HUES6 (cell line): ENCODE measurements at regions not wholly inside any gene's neighbourhood (a gene's known extent, or its start where the extent isn't known, plus 50 kb on each side); places are given as distances from the start of the nearest gene placed in this dataset.

Experiments used
- H3K27ac ChIP-seq: 2 replicates; pipeline ENCODE4 v1.7.0; 2013; ENCODE audit warnings: low read depth, mild to moderate bottlenecking, low read length, inconsistent platforms
- H3K27me3 ChIP-seq: 2 replicates; pipeline ENCODE4 v1.6.1; 2013; ENCODE audit warnings: low read length; ENCODE audit not compliant: control insufficient read depth, insufficient read depth
- H3K36me3 ChIP-seq: 2 replicates; pipeline ENCODE4 v1.6.1; 2013; ENCODE audit warnings: low read length; ENCODE audit not compliant: control insufficient read depth, insufficient read depth
- H3K4me1 ChIP-seq: 2 replicates; pipeline ENCODE4 v1.6.1; 2013; ENCODE audit warnings: low read length; ENCODE audit not compliant: control insufficient read depth, insufficient read depth
- H3K4me3 ChIP-seq: 2 replicates; pipeline ENCODE4 v1.5.1; 2013; ENCODE audit warnings: low read depth, low read length
- H3K9ac ChIP-seq: one replicate; pipeline ENCODE4 v1.6.1; 2013; ENCODE audit warnings: mild to moderate bottlenecking, low read length
- H3K9me3 ChIP-seq: 2 replicates; pipeline ENCODE4 v1.6.1; 2013; ENCODE audit warnings: low read depth, low read length; ENCODE audit not compliant: control insufficient read depth, insufficient read depth

- Histone ChIP-seq H3K27me3 (no peaks in the 10 kb centered on the region), H3K9ac (no peak overlapping the region), H3K4me3 (no peak overlapping the region)
Measured at GRCh38 chr13:82356667-82357410, 1525.4 kb downstream of the SLITRK1 start.

GRCh38 chr13:82344867-82345266 is 1537.4 kb downstream of the SLITRK1 start:
- H3K36me3 ChIP-seq, result no peaks in the 10 kb centered on the region
- H3K27me3 ChIP-seq, result no peaks in the 10 kb centered on the region
- no peak overlapping the region for H3K9ac ChIP-seq
- H3K4me1 ChIP-seq, result no peaks in the 10 kb centered on the region
- H3K9me3 ChIP-seq, result no peaks in the 10 kb centered on the region
- no peak overlapping the region for H3K27ac ChIP-seq
- no peak overlapping the region for H3K4me3 ChIP-seq

More at GRCh38 chr13:82356667-82357410, 1525.4 kb downstream of the SLITRK1 start:
- Histone ChIP-seq H3K4me1 (no peaks in the 10 kb centered on the region), H3K9me3 (no peaks in the 10 kb centered on the region), H3K36me3 (no peaks in the 10 kb centered on the region), H3K27ac (no peak overlapping the region)

GRCh38 chr13:82341116-82341515 is 1541.2 kb downstream of the SLITRK1 start:
- Histone ChIP-seq H3K9ac (no peak overlapping the region), H3K4me1 (no peaks in the 10 kb centered on the region), H3K4me3 (no peak overlapping the region), H3K36me3 (no peaks in the 10 kb centered on the region), H3K9me3 (no peaks in the 10 kb centered on the region), H3K27ac (no peak overlapping the region), H3K27me3 (no peaks in the 10 kb centered on the region)

GRCh38 chr13:82330499-82330898 is 1551.8 kb downstream of the SLITRK1 start:
- Histone ChIP-seq H3K36me3 (no peaks in the 10 kb centered on the region), H3K9ac (no peak overlapping the region), H3K9me3 (peaks cover 7% of the 10 kb centered on the region; the same call in 1 of the 2 replicates), H3K27ac (no peak overlapping the region), H3K4me1 (no peaks in the 10 kb centered on the region), H3K27me3 (no peaks in the 10 kb centered on the region), H3K4me3 (no peak overlapping the region)

- Histone ChIP-seq H3K36me3 (no peaks in the 10 kb centered on the region), H3K27me3 (no peaks in the 10 kb centered on the region), H3K4me3 (no peak overlapping the region), H3K9me3 (peaks cover 15% of the 10 kb centered on the region), H3K4me1 (no peaks in the 10 kb centered on the region), H3K27ac (no peak overlapping the region), H3K9ac (no peak overlapping the region)
Measured at GRCh38 chr13:82323101-82323500, 1559.2 kb downstream of the SLITRK1 start.

GRCh38 chr13:82305588-82305987 is 1576.7 kb downstream of the SLITRK1 start:
- Histone ChIP-seq H3K9ac (no peak overlapping the region), H3K27me3 (no peaks in the 10 kb centered on the region), H3K4me1 (no peaks in the 10 kb centered on the region), H3K4me3 (no peak overlapping the region), H3K36me3 (no peaks in the 10 kb centered on the region), H3K27ac (no peak overlapping the region), H3K9me3 (peaks cover 5% of the 10 kb centered on the region; the same call in 1 of the 2 replicates)

GRCh38 chr13:82298106-82298505 is 1584.2 kb downstream of the SLITRK1 start:
- no peak overlapping the region for H3K27ac ChIP-seq
- no peaks in the 10 kb centered on the region for H3K36me3 ChIP-seq
- peaks cover 5% of the 10 kb centered on the region; the same call in 1 of the 2 replicates for H3K9me3 ChIP-seq
- no peak overlapping the region for H3K4me3 ChIP-seq
- no peaks in the 10 kb centered on the region for H3K27me3 ChIP-seq
- H3K4me1 ChIP-seq, result no peaks in the 10 kb centered on the region
- no peak overlapping the region for H3K9ac ChIP-seq

GRCh38 chr13:82294226-82294625 is 1588.0 kb downstream of the SLITRK1 start:
- no peaks in the 10 kb centered on the region for H3K27me3 ChIP-seq
- H3K27ac ChIP-seq, result no peak overlapping the region
- no peaks in the 10 kb centered on the region; the same call in 1 of the 2 replicates for H3K9me3 ChIP-seq
- no peaks in the 10 kb centered on the region for H3K36me3 ChIP-seq
- no peak overlapping the region for H3K9ac ChIP-seq
- no peak overlapping the region for H3K4me3 ChIP-seq
- no peaks in the 10 kb centered on the region for H3K4me1 ChIP-seq

GRCh38 chr13:82292334-82292733 is 1589.9 kb downstream of the SLITRK1 start:
- no peaks in the 10 kb centered on the region for H3K4me1 ChIP-seq
- no peaks in the 10 kb centered on the region for H3K27me3 ChIP-seq
- peaks cover 2% of the 10 kb centered on the region; the same call in 1 of the 2 replicates for H3K9me3 ChIP-seq
- H3K27ac ChIP-seq, result no peak overlapping the region
- H3K36me3 ChIP-seq, result no peaks in the 10 kb centered on the region
- H3K4me3 ChIP-seq, result no peak overlapping the region
- H3K9ac ChIP-seq, result no peak overlapping the region

- Histone ChIP-seq H3K9ac (no peak overlapping the region), H3K4me3 (no peak overlapping the region), H3K27me3 (no peaks in the 10 kb centered on the region), H3K36me3 (no peaks in the 10 kb centered on the region), H3K4me1 (no peaks in the 10 kb centered on the region), H3K27ac (no peak overlapping the region), H3K9me3 (peaks cover 2% of the 10 kb centered on the region; the same call in 1 of the 2 replicates)
Measured at GRCh38 chr13:82291852-82292251, 1590.4 kb downstream of the SLITRK1 start.

GRCh38 chr13:82275644-82276043 is 1606.6 kb downstream of the SLITRK1 start:
- no peaks in the 10 kb centered on the region for H3K36me3 ChIP-seq
- H3K27ac ChIP-seq, result no peak overlapping the region
- no peaks in the 10 kb centered on the region for H3K9me3 ChIP-seq
- no peaks in the 10 kb centered on the region for H3K4me1 ChIP-seq
- H3K9ac ChIP-seq, result no peak overlapping the region
- H3K27me3 ChIP-seq, result no peaks in the 10 kb centered on the region
- H3K4me3 ChIP-seq, result no peak overlapping the region
